DOHH2 (cell line): ENCODE measurements at regions not wholly inside any gene's neighbourhood (a gene's known extent, or its start where the extent isn't known, plus 50 kb on each side); places are given as distances from the start of the nearest gene placed in this dataset.
"Not testable (repeated sequence)": the region's sequence is repeated elsewhere in the genome, so short reads cannot be mapped to it uniquely, and the experiment has no call there.

Source experiments
- CTCF ChIP-seq: fragments of 200-600 bp; sonication (generic); IDR thresholded peaks from one replicate; pipeline ENCODE4 v1.5.1; 2014; ENCODE audit warnings: antibody characterized with exemption, mild to moderate bottlenecking, low read depth, low read length; ENCODE audit not compliant: poor library complexity, severe bottlenecking
- EZH2phosphoT487 ChIP-seq: fragments of 200-600 bp; sonication (generic); IDR thresholded peaks from 2 replicates; pipeline ENCODE4 v1.6.1; 2017; ENCODE audit warnings: borderline replicate concordance, mild to moderate bottlenecking, antibody characterized with exemption, low read length, moderate library complexity, mixed read lengths

GRCh38 chr6:158886346-158886977, 67.3 kb upstream of the EZR start:
- TF ChIP-seq CTCF, EZH2phosphoT487: not testable (repeated sequence)
